PC-9 (cell line): ENCODE measurements at regions not wholly inside any gene's neighbourhood (a gene's known extent, or its start where the extent isn't known, plus 50 kb on each side); places are given as distances from the start of the nearest gene placed in this dataset.

Source experiments
- CTCF ChIP-seq: fragments of 200-600 bp; sonication (generic); conservative IDR thresholded peaks from 2 replicates; pipeline ENCODE4 v1.6.1; 2017; ENCODE audit warnings: mixed run types, antibody characterized with exemption, mild to moderate bottlenecking, moderate library complexity
- EZH2 ChIP-seq: fragments of 200-600 bp; sonication (generic); IDR thresholded peaks from 2 replicates; pipeline ENCODE4 v1.8.0; 2017; ENCODE audit warnings: antibody characterized with exemption, low read depth

GRCh38 chr3:83670416-83670815 is 1288.4 kb upstream of the CADM2 start:
- no peak for TF ChIP-seq CTCF
- TF ChIP-seq EZH2: no peak
